IPS DF 19.7 (cell line): ENCODE measurements at regions not wholly inside any gene's neighbourhood (a gene's known extent, or its start where the extent isn't known, plus 50 kb on each side); places are given as distances from the start of the nearest gene placed in this dataset.
"Not testable (repeated sequence)": the region's sequence is repeated elsewhere in the genome, so short reads cannot be mapped to it uniquely, and the experiment has no call there.

Experiments
- DNase-seq: peaks from one replicate; pipeline ENCODE4 v3.0.0-alpha.2; 2013; ENCODE audit warnings: low read depth, low spot score

DNA sequence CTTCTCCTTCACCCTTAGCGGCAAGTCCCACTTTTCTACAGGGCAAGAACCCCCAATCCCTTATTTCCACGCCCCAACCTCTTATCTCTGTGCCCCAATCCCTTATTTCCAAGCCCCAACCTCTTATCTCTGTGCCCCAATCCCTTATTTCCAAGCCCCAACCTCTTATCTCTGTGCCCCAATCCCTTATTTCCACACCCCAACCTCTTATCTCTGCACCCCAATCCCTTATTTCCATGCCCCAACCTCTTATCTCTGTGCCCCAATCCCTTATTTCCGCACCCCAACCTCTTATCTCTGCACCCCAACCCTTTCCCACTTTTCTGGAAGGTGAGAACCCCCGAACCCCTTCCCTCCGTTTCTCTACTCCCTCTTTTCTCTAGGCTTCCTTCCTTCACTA is 116.1 kb upstream of the GJE1 start:
- DNase-seq: not testable (repeated sequence)

DNA sequence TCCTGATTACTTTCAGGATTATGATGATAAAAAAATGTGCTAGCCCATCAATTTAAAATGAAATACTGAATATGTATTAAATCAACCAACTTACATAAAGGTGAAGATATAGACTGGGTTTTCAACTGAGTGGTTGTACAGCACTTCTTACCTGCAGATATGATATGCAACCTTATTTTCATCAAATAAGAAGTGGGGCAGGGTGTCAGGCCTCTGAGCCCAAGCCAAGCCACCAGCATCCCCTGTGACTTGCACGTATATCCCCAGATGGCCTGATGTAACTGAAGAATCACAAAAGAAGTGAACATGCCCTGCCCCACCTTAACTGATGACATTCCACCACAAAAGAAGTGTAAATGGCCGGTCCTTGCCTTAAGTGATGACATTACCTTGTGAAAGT is 117.3 kb upstream of the GJE1 start:
- peak; percentile 17 for DNase-seq

DNA sequence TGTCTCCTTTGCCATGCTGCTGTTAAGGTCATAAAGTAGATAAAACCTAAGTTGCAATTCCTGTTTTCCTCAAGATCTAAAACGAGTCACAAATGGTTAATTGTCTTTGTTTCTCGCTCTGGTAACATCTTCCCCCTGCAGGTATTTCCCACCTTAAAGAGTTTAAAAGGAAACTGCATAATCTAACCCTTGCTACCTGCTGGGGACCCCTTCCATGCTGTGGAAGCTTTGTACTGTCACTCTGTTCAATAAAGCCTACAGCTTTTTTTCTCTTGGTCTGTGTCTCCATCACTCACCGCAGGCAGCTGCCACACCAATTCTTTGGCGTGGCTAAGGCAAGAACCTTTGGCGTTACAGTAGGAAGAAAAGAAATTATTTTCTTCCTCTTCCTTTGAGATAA is 117.7 kb upstream of the GJE1 start:
- DNase-seq: peak; percentile 48

DNA sequence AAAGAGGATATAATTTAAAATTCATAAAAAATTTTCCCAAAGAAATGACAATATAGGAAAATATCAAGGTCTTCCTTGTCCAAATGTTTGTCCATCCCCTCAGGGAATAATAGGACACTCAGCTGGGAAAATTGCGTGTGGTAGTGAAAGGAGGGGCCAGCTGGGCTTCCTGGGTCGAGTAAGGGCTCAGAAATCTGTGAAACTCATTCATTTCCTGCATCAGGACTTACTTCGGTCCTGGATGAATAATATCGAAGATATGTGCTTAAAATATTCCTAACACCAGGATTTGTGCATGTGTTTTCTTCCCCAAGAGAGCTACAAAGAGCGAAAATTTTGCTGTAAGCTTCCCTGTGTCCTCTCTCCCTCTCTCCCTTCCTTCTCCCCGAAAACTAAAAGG is 118.2 kb upstream of the GJE1 start:
- no peak for DNase-seq

DNA sequence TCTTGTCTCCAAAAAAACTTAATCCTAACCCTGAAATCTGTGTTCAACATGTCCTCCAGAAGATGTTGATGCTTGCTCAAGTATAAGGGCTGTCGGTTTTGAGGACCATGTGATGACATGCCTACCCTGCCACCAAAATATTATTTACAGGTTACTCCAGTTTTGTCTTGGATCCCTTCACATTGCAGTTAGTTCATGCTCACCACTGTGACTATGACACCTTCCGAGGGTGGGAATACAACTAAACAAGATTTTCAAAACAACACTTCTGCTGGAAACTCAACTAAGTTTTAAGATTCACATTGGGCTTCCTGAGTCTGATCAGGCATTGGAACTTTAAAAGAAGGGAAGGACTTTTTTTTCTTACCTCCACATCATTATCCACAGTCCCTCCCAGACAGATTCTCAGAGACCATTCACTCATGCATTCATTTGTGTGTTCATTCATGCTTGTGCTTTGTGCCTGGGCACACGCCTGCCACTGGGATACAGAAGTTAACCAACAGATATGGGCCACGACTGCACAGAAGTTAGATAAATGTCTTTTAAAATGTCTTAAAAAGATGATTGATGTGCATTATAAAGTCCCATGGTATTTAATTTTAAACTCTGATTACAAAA is 118.7 kb upstream of the GJE1 start:
- no peak for DNase-seq

DNA sequence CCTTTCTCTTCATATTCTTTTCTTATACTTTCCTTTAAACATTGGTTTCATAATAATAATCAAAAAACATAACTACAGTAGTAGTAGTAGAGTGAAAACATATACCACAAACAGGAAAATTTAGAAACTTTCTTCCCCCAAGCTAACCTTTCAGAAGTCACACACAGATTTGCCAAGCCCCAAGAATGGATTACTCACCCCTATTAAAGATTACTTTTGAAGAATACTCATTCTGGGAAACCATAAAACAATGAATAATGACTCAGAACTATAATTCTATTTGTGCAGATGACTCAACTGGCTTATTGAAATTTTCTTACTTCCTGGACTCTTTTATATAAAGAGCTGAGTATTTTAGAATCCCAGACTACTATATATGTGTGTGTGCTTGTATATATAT is 119.4 kb upstream of the GJE1 start:
- DNase-seq: no peak

DNA sequence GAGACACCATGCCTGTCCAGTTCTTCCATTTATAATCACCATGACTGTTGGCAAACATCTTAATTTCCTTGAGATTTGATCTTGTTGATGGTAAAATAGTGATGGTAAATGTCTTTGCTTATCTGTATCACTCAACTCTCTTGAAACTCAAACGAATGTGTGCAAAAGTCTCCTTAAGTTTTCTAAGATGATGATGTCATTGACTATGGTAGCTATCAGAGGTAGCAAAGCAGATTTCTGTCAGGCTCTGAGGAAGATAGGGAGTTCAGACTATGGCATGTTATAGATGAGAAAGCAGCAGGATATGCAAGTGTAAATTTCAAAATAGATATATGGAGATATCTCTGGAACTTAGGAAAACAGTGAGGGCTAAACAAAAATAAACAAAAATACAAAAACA is 121.0 kb upstream of the GJE1 start:
- DNase-seq: no peak

DNA sequence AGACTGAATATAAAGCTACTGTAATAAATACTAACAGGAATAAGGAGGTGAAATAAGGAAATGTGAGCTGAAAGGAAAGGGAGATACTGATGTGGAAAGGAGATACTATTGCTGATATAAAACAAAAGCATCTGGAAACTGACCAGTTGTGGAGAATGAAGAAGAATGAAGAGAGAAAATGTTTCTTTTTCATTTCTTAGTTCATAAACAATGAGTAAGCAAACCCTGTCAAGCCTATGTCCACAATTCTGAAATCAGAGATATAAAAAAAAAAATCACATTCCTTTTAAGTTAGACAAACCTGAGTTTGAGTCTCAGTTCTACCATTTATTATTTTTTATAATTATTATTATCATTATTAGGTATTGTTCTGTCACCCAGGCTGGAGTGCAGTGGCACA is 121.6 kb upstream of the GJE1 start:
- no peak for DNase-seq

DNA sequence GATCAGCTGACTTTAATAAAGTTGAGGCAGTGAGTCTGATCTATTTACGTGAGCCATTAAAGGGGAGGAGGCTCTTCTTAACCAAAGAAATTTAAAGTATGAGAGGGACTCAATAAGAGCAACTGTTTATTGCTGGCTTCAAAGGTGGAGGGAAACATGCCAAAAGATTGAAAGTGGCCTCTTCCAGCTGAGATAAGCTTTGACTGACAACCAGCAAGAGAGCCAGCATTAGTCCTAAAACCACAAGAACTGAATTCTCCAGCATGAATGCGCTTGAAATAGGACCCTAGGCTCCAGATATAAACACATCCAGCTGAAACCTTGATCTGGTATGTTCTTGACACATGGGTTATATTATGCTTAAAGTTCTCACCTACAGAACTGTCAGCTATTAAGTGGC is 123.1 kb upstream of the GJE1 start:
- no peak for DNase-seq

DNA sequence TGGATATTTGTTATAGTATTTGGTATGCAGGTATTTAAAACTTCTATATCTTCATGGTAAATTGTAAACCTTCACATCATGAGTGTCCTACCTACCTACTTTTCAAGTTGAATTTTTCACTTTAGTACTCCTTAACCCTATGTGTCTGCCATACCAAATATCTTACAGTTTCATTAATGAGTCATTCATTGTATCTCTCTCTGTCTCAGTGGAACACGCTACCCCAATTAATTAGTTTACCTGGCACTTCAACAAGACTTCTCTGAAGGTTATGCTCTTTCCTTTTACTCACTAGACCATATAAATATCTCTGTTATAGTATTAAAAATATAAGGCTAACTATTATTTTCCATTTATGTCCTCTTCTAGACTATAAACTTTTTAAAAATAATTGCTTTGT is 123.9 kb upstream of the GJE1 start:
- DNase-seq: no peak

DNA sequence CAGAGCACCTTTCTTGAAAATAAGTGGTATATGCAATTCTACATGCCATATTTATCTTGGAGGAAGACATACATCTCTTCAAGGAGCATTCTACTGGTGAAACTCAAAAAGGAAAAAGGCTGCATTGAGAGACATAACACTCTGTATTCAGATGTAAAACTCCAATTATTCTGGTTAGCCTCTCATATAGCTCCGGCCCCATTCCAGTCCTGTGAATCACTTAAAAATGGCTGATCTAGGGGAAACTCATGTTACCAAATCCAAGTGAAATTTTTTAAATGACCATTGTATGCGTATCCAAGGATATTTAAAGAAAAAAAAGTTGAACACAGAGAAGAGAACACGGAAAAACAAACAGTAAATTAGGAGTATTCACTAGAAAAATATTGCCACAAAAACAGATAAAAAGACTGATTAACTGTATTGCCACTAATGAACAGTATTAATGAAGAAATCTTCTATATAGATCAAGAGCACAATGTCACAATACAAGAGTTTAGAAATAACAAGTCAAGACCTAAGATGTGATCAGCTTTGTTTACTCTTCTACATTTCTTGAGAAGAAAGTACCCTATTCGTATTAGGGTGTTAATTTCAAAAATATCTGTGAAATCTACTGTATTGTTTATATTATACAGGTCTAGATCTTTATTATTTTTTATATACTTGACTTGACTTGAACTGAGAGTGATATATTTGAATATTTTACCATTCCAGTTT is 124.5 kb upstream of the GJE1 start:
- DNase-seq: no peak

DNA sequence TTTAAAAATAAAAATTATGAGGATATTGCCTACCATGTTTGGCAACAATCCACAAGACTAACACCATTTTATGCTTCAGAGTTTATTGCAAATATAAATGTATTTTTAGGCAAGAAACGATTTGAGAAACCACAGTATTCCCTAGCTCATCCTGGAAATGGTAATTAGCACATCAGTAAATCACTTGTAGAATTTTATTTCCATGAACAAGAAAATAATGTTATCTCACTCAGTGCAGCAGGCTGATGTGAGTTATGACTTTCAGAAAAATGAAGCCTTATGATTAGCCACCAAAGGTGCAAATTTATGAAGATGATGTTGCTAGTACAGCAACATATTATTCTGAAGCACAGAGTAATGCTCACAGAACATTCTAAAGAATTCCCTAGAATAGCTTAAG is 127.7 kb upstream of the GJE1 start:
- DNase-seq: no peak

DNA sequence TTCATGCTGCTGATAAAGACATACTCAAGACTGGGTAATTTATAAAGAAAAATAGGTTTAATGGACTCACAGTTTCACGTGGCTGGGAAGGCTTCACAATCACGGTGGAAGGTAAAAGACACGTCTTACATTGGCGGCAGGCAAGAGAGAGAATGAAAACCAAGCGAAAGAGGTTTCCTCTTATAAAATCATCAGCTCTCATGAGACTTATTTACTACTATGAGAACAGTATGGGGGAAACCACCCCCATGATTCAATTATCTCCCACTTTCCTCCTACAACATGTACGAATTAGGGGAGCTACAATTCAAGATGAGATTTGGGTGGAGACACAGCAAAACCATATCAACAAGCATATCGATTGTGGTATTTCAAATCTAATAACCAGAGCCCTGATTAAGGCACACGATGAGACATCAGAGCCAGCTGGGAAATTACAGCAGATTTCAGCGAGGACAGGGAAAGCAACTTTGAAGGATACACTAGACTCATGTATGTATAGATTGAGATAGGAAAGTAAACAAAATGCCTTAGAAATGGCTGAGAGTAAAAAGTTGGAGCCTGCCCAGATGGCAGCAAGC is 129.8 kb upstream of the GJE1 start:
- no peak for DNase-seq

DNA sequence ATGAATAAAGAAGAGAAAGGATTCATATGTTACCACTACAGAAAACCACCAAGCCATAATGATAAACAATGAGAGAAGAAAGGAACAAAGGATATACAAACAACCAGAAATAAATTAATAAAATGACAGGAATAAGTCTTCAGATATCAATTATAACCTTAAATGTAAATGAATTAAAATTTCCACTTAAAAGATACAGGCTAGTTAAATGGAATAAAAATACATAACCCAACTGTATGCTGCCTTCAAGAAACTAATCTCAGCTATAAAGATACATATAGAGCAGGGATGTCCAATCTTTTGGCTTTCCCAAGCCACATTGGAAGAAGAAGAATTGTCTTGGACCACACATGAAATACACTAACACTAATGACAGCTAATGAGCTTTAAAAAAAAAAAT is 135.9 kb upstream of the GJE1 start:
- DNase-seq: no peak

DNA sequence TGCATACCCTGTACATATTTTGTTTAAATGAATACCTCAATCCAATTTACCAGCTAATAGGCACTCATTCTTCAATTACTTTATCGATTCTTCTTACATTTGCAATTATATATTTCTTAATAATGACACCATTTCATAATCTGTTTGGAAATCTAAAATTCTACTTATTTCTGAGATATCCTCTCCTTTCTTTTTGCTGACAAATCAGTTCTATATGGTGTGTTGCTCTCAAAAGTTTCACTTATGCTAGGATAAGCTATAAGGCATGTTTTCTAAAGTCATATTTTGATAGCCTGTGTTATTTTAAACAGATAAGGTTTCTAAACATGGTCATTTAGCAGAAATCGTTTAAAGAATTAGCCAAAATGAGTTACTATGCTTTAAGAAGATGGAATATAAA is 140.6 kb upstream of the GJE1 start:
- no peak for DNase-seq

DNA sequence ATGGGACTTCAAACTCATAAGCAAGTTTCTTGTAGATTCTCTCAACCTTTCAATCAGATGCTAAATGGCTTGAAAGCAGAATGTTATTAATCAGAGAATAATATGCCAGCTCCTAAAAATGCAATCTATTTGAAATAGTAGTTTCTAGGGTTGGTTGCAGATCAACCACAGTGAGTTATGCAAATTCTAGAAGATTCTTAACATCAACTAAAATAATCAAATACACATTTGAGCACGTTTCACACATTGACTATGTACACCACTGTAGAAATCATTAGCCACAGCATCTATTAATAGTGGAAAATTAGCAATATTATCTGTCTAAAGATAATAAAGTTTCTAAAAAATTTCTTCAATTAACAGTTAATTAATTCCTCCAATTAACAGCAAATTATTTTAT is 141.9 kb upstream of the GJE1 start:
- no peak for DNase-seq

DNA sequence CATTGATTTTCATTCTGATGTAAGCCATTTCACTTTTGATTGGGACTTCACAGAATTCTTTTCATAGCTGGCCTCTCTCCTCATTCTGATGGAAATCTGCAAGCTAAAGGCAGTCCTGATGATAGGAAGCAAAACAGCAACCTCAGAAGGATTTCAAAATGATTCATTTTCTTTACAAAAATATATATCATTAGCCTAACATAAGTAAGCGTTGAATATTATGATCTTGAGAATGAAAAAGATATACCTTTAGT is 143.1 kb upstream of the GJE1 start:
- DNase-seq: no peak

DNA sequence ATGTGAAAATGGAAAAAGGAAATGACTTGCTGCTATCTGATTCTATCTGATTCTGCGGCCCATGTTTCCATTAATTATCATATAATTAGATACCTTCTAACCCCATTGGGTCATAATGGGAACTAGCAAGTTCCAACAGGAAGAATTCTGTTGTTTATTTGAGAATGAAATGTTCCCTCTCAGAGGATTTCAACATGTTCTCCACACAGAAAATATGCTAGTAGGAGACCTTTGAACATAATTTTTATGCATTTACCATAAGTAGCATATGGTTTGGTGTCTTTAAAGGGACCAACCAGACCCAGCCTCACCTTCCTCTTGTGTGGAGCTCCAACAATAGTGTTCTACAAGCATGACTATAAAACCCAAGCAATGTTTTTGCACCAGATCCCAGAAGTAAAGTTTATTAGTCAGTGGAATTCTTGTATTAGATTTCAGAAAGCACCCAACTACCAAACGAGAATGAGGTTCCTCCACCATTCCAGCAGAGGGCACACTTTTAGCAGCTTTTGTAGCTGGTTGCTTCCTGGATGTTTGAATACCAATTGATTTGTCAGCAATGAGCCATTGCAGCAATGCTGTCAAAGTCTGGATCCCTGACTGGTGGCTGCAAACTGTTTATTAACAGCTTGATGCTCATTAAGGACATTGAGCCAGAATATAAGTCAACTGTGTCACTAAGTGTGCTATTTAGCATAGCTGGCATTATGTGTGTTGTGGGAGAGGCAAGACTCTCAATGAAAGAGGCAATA is 143.6 kb upstream of the GJE1 start:
- peak; percentile 42 for DNase-seq

DNA sequence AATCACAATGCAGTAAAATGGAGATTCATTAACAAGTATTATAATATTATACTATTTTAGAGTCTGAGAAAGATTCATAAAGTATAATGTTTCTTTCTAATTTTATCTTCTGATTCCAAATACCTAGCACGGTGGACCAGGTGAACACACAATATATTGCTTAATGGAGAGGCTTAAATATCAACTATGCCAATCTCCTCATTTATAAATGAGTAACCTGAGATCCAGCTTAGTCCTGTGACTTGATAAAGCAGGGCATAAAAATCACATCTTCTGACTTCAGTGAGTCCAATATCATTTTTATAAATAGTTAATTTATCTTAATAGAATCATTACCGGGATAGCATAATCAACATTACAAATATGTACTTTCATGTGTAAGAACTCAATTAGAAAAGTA is 144.4 kb upstream of the GJE1 start:
- DNase-seq: no peak

DNA sequence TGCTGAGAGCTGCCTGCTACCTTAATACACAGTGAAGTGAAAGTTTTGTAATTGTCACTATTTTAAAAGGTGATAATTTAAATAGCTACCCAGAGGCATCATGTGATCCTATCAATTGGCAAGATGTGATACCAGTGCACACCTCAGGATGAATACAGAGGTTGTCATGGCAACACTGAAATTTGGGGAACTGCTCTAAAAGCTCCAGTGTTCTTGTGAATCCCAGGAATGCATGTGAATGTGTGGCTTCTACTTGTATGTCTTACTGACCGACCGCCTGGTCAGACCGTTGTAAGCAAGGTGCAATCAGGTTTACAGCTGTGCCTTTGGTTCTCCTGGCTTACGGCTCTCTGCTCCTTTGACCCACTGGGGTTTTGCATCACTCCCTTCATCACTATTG is 146.3 kb upstream of the GJE1 start:
- peak; percentile 25 for DNase-seq

DNA sequence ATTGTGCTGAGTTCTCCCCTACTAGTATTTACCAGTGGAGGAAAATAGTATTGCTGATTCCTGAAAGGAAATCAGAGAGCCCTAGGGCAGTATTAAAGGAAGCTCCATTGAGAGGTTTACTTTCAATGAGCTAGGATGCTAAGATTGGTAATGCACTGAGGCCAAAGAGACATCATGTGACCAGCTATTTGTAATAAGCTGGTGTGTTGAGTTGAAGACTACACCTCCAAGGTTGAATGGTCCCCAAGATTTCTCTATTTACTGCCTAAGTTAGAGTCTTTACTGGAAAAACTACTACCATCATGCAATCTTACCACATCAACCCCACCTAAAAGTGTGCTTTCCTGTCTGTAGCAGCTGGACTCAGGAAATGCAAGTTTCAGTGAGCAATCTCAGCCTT is 151.5 kb upstream of the GJE1 start:
- DNase-seq: no peak

DNA sequence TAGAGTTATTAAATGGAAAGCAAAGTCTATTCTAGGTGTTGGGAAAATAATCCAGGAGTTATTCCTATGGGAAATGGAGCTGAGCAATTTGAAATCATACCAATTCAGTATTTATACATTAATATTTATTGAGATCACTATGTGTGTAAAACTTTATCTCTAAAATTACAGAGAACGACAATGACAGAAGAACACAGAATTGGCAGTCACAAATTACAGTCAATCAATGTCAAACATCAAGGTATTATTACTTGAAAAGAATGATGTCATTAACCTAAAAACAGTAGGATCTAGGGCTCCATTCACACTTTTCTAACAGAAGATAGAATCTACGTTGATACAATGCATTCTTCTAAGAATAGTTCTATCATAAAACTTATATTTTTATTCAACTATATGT is 154.9 kb upstream of the GJE1 start:
- DNase-seq: no peak

DNA sequence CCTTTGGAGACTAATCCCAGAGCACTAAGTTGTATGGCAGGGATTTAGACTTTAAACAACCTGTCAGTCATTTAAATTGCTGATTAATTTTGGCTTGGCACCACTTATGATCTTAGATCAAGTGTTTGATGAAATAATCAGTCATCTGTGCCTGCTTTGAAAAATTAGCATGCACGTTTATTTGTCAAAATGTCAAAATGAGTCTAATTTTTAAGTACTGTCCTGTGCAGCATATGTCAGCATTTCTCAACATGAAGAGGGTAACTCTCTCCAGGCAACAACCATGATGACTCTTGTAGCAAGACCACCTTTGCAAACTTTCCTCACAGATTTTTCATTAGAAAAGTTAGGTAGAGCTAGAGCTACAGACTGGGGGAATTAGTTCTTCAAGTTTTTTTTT is 155.7 kb upstream of the GJE1 start:
- DNase-seq: no peak
